ENCODE measurements at regions not wholly inside any gene's neighbourhood (a gene's known extent, or its start where the extent isn't known, plus 50 kb on each side); places are given as distances from the start of the nearest gene placed in this dataset.

GRCh38 chr9:111985315-111985714, 88.7 kb downstream of the UGCG start:
- peak; percentile 8 for DNase-seq (ENCODE audit: low spot score)

DNA sequence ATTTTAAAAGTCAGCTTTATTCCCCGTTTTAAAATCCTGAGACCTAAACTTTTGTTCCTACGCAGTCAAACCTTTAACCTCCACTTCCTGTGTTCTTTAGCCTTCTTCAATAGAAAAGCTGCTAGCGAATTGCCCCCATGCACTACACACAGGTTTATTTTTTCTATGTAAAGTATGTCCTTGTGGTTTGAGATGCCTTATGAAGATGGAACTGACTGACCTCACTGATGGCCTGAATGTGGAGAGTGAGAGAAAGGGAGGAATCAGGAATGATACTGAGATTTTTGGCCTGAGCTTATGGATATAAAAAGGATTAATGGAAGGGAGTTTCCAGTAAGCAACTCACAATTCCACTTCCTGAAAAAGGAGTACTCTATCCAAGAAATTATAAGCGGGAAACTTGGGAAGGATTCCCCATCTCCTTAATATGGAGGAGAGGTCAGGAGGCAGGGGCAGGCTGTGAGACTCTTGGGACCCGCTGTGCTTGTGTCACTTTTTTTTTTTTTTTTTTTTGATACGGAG, 89.5 kb downstream of the UGCG start:
- no peak for DNase-seq (ENCODE audit: low spot score)
